ENCODE measurements at regions not wholly inside any gene's neighbourhood (a gene's known extent, or its start where the extent isn't known, plus 50 kb on each side); places are given as distances from the start of the nearest gene placed in this dataset.
A peak's percentile ranks its signal among the peaks of the same experiment; 100 is the strongest.
"Not testable (repeated sequence)": the region's sequence is repeated elsewhere in the genome, so short reads cannot be mapped to it uniquely, and the experiment has no call there.

DNA sequence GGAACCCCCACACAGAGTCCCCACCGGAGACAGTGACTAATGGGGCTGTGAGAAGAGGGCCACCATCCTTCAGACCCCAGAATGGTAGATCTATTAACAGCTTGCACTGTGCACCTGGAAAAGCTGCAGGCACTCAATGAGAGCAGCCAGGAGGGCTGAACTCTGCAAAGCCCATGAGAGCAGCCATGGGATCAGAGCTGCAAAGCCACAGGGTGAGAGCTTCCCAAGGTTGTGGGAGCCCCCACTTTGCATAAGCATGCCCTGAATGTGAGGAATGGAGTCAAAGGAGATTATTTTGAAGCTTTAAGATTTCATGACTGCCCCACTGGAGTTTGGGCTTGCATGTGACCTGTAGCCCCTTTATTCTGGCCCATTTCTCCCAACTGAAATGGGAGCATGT, 500.9 kb downstream of the GOLGA6L6 start:
- POLR2A ChIA-PET; intact Hi-C loops (cut with micrococcal nuclease; ENCODE audit: unreplicated experiment); ATAC-seq; H3K36me3 ChIP-seq (ENCODE audit: control insufficient read depth, insufficient read depth, low read length); H3K27ac ChIP-seq (ENCODE audit: low read length); BruUV-seq (replicated peaks); H3K4me1 ChIP-seq (ENCODE audit: control insufficient read depth, insufficient read depth, low read length); in situ Hi-C loops (cut with HindIII; ENCODE audit: low pct_unique_long_range_greater_than_20kb, low sequenced_read_pairs); CTCF ChIA-PET; H3K27me3 ChIP-seq (ENCODE audit: control insufficient read depth, insufficient read depth, low read length); H3K4me3 ChIP-seq (ENCODE audit: low read depth in 2 of 2, low read length in 2 of 2); H3K9me3 ChIP-seq (ENCODE audit: control insufficient read depth, insufficient read depth, low read depth, low read length); DNase-seq (ENCODE audit: low read depth, low spot score): not testable (repeated sequence)

GRCh38 chr15:20025040-20025439, 516.6 kb downstream of the GOLGA6L6 start:
- H3K4me3 ChIP-seq (ENCODE audit: low read depth in 2 of 2, low read length in 2 of 2); POLR2A ChIA-PET; ATAC-seq; H3K9me3 ChIP-seq (ENCODE audit: control insufficient read depth, insufficient read depth, low read depth, low read length); H3K4me1 ChIP-seq (ENCODE audit: control insufficient read depth, insufficient read depth, low read length); H3K36me3 ChIP-seq (ENCODE audit: control insufficient read depth, insufficient read depth, low read length); H3K27me3 ChIP-seq (ENCODE audit: control insufficient read depth, insufficient read depth, low read length); CTCF ChIA-PET; in situ Hi-C loops (cut with HindIII; ENCODE audit: low pct_unique_long_range_greater_than_20kb, low sequenced_read_pairs); intact Hi-C loops (cut with micrococcal nuclease; ENCODE audit: unreplicated experiment); DNase-seq (ENCODE audit: low read depth, low spot score); H3K27ac ChIP-seq (ENCODE audit: low read length); BruUV-seq (replicated peaks): not testable (repeated sequence)

DNA sequence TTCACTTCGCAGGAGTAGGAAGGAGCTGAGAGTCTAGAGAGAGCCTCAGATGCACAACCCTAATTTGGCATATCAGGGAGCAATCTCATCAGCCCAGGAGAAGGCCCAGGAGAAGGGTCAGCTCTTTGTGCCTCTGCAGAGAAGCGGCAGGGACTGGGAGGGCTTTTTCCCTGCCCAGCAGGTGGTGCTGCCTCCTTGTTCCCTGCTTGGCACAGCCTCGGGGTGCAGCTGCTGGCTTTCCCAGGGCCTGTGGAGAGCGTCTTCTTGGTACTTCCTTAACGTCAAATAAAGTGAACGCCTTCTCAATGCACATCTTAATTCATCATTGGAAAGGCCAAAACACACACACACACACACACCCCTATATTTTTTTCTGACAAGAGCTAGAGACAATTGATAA, 519.3 kb downstream of the GOLGA6L6 start:
- CTCF ChIA-PET; H3K9me3 ChIP-seq (ENCODE audit: control insufficient read depth, insufficient read depth, low read depth, low read length); H3K27me3 ChIP-seq (ENCODE audit: control insufficient read depth, insufficient read depth, low read length); H3K4me1 ChIP-seq (ENCODE audit: control insufficient read depth, insufficient read depth, low read length); intact Hi-C loops (cut with micrococcal nuclease; ENCODE audit: unreplicated experiment); POLR2A ChIA-PET; BruUV-seq (replicated peaks); H3K36me3 ChIP-seq (ENCODE audit: control insufficient read depth, insufficient read depth, low read length); in situ Hi-C loops (cut with HindIII; ENCODE audit: low pct_unique_long_range_greater_than_20kb, low sequenced_read_pairs); H3K27ac ChIP-seq (ENCODE audit: low read length); ATAC-seq; H3K4me3 ChIP-seq (ENCODE audit: low read depth in 2 of 2, low read length in 2 of 2); DNase-seq (ENCODE audit: low read depth, low spot score): not testable (repeated sequence)

- H3K4me1 ChIP-seq (ENCODE audit: control insufficient read depth, insufficient read depth, low read length); POLR2A ChIA-PET; H3K9me3 ChIP-seq (ENCODE audit: control insufficient read depth, insufficient read depth, low read depth, low read length); DNase-seq (ENCODE audit: low read depth, low spot score); in situ Hi-C loops (cut with HindIII; ENCODE audit: low pct_unique_long_range_greater_than_20kb, low sequenced_read_pairs); H3K27ac ChIP-seq (ENCODE audit: low read length); H3K36me3 ChIP-seq (ENCODE audit: control insufficient read depth, insufficient read depth, low read length); BruUV-seq (replicated peaks); CTCF ChIA-PET; H3K27me3 ChIP-seq (ENCODE audit: control insufficient read depth, insufficient read depth, low read length); H3K4me3 ChIP-seq (ENCODE audit: low read depth in 2 of 2, low read length in 2 of 2); intact Hi-C loops (cut with micrococcal nuclease; ENCODE audit: unreplicated experiment): not testable (repeated sequence)
- ATAC-seq: peak; percentile 80
Observed at GRCh38 chr15:20021351-20021750, 520.2 kb downstream of the GOLGA6L6 start.

DNA sequence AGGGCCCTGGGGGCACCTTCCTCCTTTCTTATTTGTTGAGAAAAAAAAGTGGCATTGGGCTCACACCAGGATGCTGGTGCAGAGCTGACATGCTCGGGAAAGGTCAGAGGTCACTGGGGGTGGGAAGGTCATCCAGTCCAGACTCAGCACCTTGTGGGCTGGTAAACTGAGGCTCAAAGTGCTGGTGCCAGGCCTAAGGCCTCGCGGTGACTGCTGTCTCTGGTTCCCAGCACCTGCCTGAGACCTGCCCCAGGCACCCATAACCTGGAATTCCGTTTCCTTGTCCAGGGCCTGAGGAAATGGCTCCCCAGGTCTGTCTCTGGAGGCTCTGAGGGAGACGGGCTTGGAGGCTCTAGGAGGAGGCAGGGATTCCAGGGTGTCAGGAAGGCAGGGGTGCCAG, 521.0 kb downstream of the GOLGA6L6 start:
- in situ Hi-C loops (cut with HindIII; ENCODE audit: low pct_unique_long_range_greater_than_20kb, low sequenced_read_pairs); H3K4me1 ChIP-seq (ENCODE audit: control insufficient read depth, insufficient read depth, low read length); H3K27ac ChIP-seq (ENCODE audit: low read length); H3K27me3 ChIP-seq (ENCODE audit: control insufficient read depth, insufficient read depth, low read length); intact Hi-C loops (cut with micrococcal nuclease; ENCODE audit: unreplicated experiment); ATAC-seq; H3K9me3 ChIP-seq (ENCODE audit: control insufficient read depth, insufficient read depth, low read depth, low read length); H3K36me3 ChIP-seq (ENCODE audit: control insufficient read depth, insufficient read depth, low read length); H3K4me3 ChIP-seq (ENCODE audit: low read depth in 2 of 2, low read length in 2 of 2); DNase-seq (ENCODE audit: low read depth, low spot score); CTCF ChIA-PET; BruUV-seq (replicated peaks); POLR2A ChIA-PET: not testable (repeated sequence)

DNA sequence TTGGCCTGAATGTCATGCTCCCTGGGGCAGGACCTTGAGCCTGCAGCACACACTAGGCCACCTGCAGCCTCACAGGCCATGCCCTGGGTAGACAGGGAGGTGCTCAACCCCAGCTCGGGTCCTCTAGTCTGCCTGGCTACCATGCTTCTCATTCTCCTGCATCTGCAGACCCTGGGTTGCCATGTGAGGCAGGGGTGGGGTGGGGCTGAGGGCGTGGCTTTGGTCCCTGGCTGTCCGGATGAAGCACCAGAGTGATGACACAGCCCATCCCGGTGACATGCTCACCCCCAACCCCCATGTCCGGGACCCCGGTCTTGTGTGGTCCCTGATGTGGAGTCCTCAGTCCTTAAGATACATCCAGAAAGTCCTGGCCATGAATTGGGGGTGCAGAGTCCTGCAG, 521.8 kb downstream of the GOLGA6L6 start:
- H3K27me3 ChIP-seq (ENCODE audit: control insufficient read depth, insufficient read depth, low read length); H3K4me1 ChIP-seq (ENCODE audit: control insufficient read depth, insufficient read depth, low read length); BruUV-seq (replicated peaks); DNase-seq (ENCODE audit: low read depth, low spot score); POLR2A ChIA-PET; intact Hi-C loops (cut with micrococcal nuclease; ENCODE audit: unreplicated experiment); CTCF ChIA-PET; H3K9me3 ChIP-seq (ENCODE audit: control insufficient read depth, insufficient read depth, low read depth, low read length); H3K36me3 ChIP-seq (ENCODE audit: control insufficient read depth, insufficient read depth, low read length); ATAC-seq; H3K27ac ChIP-seq (ENCODE audit: low read length); in situ Hi-C loops (cut with HindIII; ENCODE audit: low pct_unique_long_range_greater_than_20kb, low sequenced_read_pairs); H3K4me3 ChIP-seq (ENCODE audit: low read depth in 2 of 2, low read length in 2 of 2): not testable (repeated sequence)

GRCh38 chr15:20017581-20017980, 524.0 kb downstream of the GOLGA6L6 start:
- DNase-seq (ENCODE audit: low read depth, low spot score); H3K9me3 ChIP-seq (ENCODE audit: control insufficient read depth, insufficient read depth, low read depth, low read length); H3K27me3 ChIP-seq (ENCODE audit: control insufficient read depth, insufficient read depth, low read length); intact Hi-C loops (cut with micrococcal nuclease; ENCODE audit: unreplicated experiment); H3K4me3 ChIP-seq (ENCODE audit: low read depth in 2 of 2, low read length in 2 of 2); CTCF ChIA-PET; H3K36me3 ChIP-seq (ENCODE audit: control insufficient read depth, insufficient read depth, low read length); BruUV-seq (replicated peaks); ATAC-seq; in situ Hi-C loops (cut with HindIII; ENCODE audit: low pct_unique_long_range_greater_than_20kb, low sequenced_read_pairs); POLR2A ChIA-PET; H3K4me1 ChIP-seq (ENCODE audit: control insufficient read depth, insufficient read depth, low read length); H3K27ac ChIP-seq (ENCODE audit: low read length): not testable (repeated sequence)

DNA sequence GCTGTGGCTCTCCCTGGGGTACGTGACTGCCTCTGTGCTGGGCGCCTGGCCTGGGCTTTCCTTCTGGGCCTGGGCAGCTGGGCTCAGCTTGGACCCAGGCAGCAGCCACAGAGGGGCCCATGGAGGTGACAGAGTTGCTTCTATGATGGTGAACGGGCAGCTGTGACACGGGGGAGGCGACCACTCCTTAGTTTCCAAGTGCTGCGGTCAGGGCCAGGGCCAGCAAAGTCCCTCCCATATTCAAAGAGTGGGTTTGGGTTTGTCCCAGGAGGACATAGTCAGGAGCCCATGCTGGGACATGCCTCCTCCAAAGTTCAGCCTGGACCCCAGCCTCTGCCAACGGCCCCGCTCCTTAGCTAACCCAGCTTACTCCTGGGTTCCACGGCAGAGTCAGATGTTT, 524.7 kb downstream of the GOLGA6L6 start:
- in situ Hi-C loops (cut with HindIII; ENCODE audit: low pct_unique_long_range_greater_than_20kb, low sequenced_read_pairs); H3K9me3 ChIP-seq (ENCODE audit: control insufficient read depth, insufficient read depth, low read depth, low read length); H3K4me3 ChIP-seq (ENCODE audit: low read depth in 2 of 2, low read length in 2 of 2); CTCF ChIA-PET; intact Hi-C loops (cut with micrococcal nuclease; ENCODE audit: unreplicated experiment); ATAC-seq; H3K36me3 ChIP-seq (ENCODE audit: control insufficient read depth, insufficient read depth, low read length); H3K4me1 ChIP-seq (ENCODE audit: control insufficient read depth, insufficient read depth, low read length); H3K27ac ChIP-seq (ENCODE audit: low read length); H3K27me3 ChIP-seq (ENCODE audit: control insufficient read depth, insufficient read depth, low read length); DNase-seq (ENCODE audit: low read depth, low spot score); BruUV-seq (replicated peaks); POLR2A ChIA-PET: not testable (repeated sequence)

Measured in Panc1 (cell line).